ENCODE measurements at regions not wholly inside any gene's neighbourhood (a gene's known extent, or its start where the extent isn't known, plus 50 kb on each side); places are given as distances from the start of the nearest gene placed in this dataset.
"Not testable (repeated sequence)": the region's sequence is repeated elsewhere in the genome, so short reads cannot be mapped to it uniquely, and the experiment has no call there.

DNA sequence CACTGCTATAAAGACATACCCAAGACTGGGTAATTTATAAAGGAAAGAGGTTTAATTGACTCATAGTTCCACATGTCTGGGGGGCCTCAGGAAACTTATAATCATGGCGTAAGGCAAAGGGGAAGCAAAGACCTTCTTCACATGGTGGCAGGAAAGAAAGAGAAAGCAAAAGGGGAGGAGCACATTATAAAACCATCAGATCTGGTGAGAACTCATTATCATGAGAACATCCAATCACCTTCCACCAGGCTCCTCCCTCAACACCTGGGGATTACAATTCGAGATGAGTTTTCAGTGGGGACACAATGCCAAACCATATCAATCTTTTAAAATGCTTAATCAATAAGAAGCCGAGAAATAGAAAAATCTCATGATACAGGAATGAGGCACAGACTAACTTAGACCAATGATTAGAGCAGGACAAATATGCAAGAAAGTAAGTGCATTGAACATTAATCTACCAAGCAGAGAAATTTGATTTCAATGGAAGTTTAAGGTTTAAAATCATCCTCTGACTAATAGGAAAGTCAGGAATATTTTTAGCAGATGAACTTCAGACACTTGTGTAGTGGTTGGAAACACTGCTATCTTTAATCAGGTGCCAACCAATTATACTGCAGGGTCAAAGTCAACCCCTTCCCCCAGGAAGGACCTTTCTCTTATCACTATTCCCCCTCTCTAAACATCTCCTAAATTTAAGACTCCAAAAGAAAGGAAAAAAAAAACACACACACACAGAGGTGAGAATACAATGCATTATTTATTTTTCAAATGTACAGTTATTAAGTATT, 259.2 kb downstream of the IRS1 start:
- H3K4me3 ChIP-seq (ENCODE audit: low read depth, low read length) = no peak overlapping the region
- TF ChIP-seq, protein P1, sequence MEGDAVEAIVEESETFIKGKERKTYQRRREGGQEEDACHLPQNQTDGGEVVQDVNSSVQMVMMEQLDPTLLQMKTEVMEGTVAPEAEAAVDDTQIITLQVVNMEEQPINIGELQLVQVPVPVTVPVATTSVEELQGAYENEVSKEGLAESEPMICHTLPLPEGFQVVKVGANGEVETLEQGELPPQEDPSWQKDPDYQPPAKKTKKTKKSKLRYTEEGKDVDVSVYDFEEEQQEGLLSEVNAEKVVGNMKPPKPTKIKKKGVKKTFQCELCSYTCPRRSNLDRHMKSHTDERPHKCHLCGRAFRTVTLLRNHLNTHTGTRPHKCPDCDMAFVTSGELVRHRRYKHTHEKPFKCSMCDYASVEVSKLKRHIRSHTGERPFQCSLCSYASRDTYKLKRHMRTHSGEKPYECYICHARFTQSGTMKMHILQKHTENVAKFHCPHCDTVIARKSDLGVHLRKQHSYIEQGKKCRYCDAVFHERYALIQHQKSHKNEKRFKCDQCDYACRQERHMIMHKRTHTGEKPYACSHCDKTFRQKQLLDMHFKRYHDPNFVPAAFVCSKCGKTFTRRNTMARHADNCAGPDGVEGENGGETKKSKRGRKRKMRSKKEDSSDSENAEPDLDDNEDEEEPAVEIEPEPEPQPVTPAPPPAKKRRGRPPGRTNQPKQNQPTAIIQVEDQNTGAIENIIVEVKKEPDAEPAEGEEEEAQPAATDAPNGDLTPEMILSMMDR (IDR thresholded peaks at IDR 0.05; ENCODE audit: borderline replicate concordance, insufficient read depth, low read depth, low read length) = no peak

DNA sequence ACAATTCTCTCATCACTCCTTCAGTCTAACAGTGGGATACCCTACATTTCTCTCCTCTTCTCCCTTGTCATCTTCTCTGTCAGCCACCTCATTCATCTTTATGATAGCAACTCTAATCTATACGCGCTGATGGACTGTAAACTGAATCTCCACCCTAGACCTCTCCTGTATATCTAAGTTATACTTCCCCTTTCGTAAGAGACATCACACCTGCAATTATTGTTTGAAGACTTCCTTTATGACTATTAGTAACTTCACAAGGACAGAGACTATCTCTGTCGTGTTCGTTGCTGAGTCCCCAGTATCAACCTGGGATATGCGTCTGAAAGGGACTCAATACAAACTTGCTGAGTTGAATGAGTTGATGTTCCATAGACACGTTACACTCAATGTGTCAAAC, 263.2 kb downstream of the IRS1 start:
- no peak overlapping the region for H3K4me3 ChIP-seq (ENCODE audit: low read depth, low read length)
- TF ChIP-seq, protein P1 (IDR thresholded peaks at IDR 0.05; ENCODE audit: borderline replicate concordance, insufficient read depth, low read depth, low read length) = no peak

DNA sequence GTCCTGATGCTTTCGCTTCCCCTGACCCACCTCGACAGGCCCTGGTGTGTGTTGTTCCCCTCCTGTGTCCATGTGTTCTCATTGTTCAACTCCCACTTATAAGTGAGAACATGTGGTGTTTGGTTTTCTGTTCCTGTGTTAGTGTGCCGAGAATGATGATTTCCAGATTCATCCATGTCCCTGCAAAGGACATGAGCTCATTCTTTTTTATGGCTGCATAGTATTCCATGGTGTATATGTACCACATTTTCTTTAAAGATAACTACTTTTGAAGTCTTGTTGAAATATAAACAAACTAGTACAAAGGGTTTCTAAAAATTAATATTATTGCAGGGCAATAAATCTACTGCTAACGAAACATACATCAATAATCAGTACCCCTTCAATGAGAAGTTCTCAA, 266.6 kb downstream of the IRS1 start:
- not testable (repeated sequence) for H3K4me3 ChIP-seq (ENCODE audit: low read depth, low read length)

DNA sequence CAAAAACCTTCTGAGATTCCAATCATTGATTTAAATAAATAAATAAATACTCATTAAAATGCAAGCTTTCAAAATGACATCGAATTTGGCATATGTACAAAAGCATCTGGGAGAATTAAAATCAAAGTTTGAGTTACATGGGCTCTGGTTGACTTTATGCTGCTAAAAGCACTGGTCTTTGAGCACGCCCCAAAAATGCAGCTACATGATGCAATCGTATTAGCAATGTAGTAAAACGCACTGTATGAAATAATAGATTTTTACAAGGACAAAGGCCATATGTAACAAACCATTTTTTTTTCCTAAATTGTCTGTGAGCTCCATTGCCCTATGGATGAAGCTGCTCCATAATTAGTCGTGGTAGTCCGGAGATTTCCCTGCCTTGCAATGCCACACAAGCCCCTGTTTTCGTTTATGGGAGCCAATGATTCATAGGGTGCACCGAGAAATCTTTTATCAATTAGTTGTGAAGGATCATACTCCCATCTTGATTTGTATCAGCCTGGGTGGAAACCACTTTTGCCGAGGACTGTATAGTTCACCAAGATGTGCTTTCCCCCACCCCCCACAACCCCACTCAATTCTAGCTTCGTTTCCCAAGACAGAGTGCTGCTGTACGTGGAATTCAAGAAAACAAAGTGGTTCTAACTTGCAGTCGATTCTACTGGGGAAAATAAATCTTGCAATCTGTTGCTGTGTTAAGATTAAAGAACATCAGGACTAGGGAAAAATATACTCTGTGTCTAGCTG, 268.4 kb downstream of the IRS1 start:
- H3K4me3 ChIP-seq (ENCODE audit: low read depth, low read length) = no peak overlapping the region
- TF ChIP-seq, protein P1 (IDR thresholded peaks at IDR 0.05; ENCODE audit: borderline replicate concordance, insufficient read depth, low read depth, low read length) = no peak

GRCh38 chr2:226529556-226529955, 270.1 kb downstream of the IRS1 start:
- TF ChIP-seq, protein P1 (IDR thresholded peaks at IDR 0.05; ENCODE audit: borderline replicate concordance, insufficient read depth, low read depth, low read length) = no peak
- H3K4me3 ChIP-seq (ENCODE audit: low read depth, low read length) = no peak overlapping the region

- no peak overlapping the region for H3K4me3 ChIP-seq (ENCODE audit: low read depth, low read length)
- TF ChIP-seq, protein P1 (IDR thresholded peaks at IDR 0.05; ENCODE audit: borderline replicate concordance, insufficient read depth, low read depth, low read length) = no peak
These were observed 272.9 kb downstream of the IRS1 start for GRCh38 chr2:226526716-226527115.

DNA sequence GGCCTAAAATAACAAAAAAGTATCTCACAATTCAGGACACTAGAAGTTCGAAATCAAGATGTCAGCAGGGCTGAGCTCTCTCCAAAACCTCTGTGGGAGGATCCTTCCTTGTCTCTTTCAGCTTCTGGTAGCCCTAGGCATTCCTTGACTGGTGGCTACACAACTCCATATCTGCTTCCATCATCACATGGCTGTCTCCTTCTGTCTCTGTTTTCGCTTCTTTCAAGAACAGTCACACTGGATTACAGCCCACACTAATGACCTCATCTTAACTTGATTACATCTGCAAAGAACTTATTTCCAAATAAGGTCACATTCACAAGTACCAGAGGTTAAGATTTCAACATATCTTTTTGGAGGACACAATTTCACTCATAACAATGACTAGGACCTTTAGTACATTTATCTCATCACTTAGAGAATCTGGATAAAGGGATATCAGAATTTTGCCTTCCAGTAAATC, 275.2 kb downstream of the IRS1 start:
- no peak overlapping the region for H3K4me3 ChIP-seq (ENCODE audit: low read depth, low read length)
- TF ChIP-seq, protein P1 (IDR thresholded peaks at IDR 0.05; ENCODE audit: borderline replicate concordance, insufficient read depth, low read depth, low read length) = no peak

Measured in GM12875 (cell line).